ENCODE measurements at regions not wholly inside any gene's neighbourhood (a gene's known extent, or its start where the extent isn't known, plus 50 kb on each side); places are given as distances from the start of the nearest gene placed in this dataset.

- H3K4me1 Mint-ChIP-seq, result no peaks in the 10 kb centered on the region
- Histone ChIP-seq H3K4me1 (ENCODE audit: control insufficient read depth in 1 of 2, insufficient read depth in 2 of 2, low read length in 2 of 2) (no peaks in the 10 kb centered on the region), H3K27me3 (ENCODE audit: control insufficient read depth in 2 of 2, insufficient read depth in 2 of 2, low read length in 2 of 2) (no peaks in the 10 kb centered on the region), H3K9me3 (replicated peaks in 1 of 2; ENCODE audit: control insufficient read depth in 1 of 2, insufficient read depth in 1 of 2, low read length in 2 of 2) (no peaks in the 10 kb centered on the region), H3K36me3 (replicated peaks in 1 of 2; ENCODE audit: control insufficient read depth in 1 of 2, insufficient read depth in 2 of 2, low read length in 2 of 2) (no peaks in the 10 kb centered on the region), H3K4me3 (replicated peaks in 1 of 3; ENCODE audit: low read depth in 2 of 3, low read length in 3 of 3) (no peak overlapping the region), H2AFZ (ENCODE audit: insufficient read depth, low read depth, low read length, poor library complexity, severe bottlenecking) (no peak overlapping the region), H3K27ac (ENCODE audit: low read depth in 1 of 2, low read length in 2 of 2) (no peak overlapping the region), H3K79me2 (ENCODE audit: insufficient read depth, low read length) (no peaks in the 10 kb centered on the region), H4K20me1 (ENCODE audit: insufficient read depth, low read length) (no peaks in the 10 kb centered on the region), H3K9ac (ENCODE audit: insufficient read depth, low read length, poor library complexity, severe bottlenecking) (no peak overlapping the region), H3K4me2 (replicated peaks; ENCODE audit: extremely low read depth, low read length, poor library complexity, severe bottlenecking) (no peak overlapping the region)
- H3K4me3 Mint-ChIP-seq, result no peak overlapping the region
- peaks cover 0 to 5% (median 1%) of the 10 kb centered on the region in 7 donors for H3K9me3 Mint-ChIP-seq
- intact Hi-C loops (cut with micrococcal nuclease), result no loop called here
- TF ChIP-seq CTCF (IDR thresholded peaks at IDR 0.05), result no peak
- DNase-seq, result no peak
- peaks cover 0 to 2% (median 0%) of the 10 kb centered on the region in 3 donors for H3K27me3 Mint-ChIP-seq (ENCODE audit: low read depth in 3 of 3)
- WGBS (ENCODE audit: insufficient coverage), result no CpG with 5 or more reads among the region's 1 CpG
- H3K36me3 Mint-ChIP-seq, result no peaks in the 10 kb centered on the region
- H3K27ac Mint-ChIP-seq, result no peak overlapping the region
Observed at GRCh38 chr3:144743225-144743668, 771.6 kb downstream of the DIPK2A start.

DNA sequence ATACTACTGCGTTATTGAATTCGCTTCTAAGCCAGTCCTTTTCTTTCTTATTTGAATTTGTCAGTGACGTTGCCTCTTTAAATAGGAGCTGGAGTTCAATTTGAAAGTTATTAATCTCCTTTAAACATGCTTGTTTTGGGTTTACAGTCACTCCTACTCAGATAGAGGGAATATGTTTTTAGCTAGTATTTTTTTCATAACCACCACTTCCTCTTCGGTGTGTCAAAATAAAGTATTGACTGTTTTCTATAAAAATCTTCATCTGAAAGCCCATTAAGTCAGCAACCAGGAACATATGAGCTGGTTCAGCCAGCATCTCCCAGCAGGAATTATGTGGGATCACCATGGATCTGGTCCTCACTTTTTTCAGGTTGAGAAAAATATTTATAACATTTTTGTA lies 772.9 kb downstream of the DIPK2A start:
- no peak overlapping the region for H3K27ac Mint-ChIP-seq
- Histone ChIP-seq H2AFZ (ENCODE audit: insufficient read depth, low read depth, low read length, poor library complexity, severe bottlenecking) (no peak overlapping the region), H3K36me3 (replicated peaks in 1 of 2; ENCODE audit: control insufficient read depth in 1 of 2, insufficient read depth in 2 of 2, low read length in 2 of 2) (no peaks in the 10 kb centered on the region), H3K4me3 (replicated peaks in 1 of 3; ENCODE audit: low read depth in 2 of 3, low read length in 3 of 3) (no peak overlapping the region), H3K9me3 (replicated peaks in 1 of 2; ENCODE audit: control insufficient read depth in 1 of 2, insufficient read depth in 1 of 2, low read length in 2 of 2) (peaks cover 0 to 2% of the 10 kb centered on the region in 2 donors), H3K9ac (ENCODE audit: insufficient read depth, low read length, poor library complexity, severe bottlenecking) (no peak overlapping the region), H3K4me2 (replicated peaks; ENCODE audit: extremely low read depth, low read length, poor library complexity, severe bottlenecking) (no peak overlapping the region), H3K4me1 (ENCODE audit: control insufficient read depth in 1 of 2, insufficient read depth in 2 of 2, low read length in 2 of 2) (no peaks in the 10 kb centered on the region), H3K27me3 (ENCODE audit: control insufficient read depth in 2 of 2, insufficient read depth in 2 of 2, low read length in 2 of 2) (no peaks in the 10 kb centered on the region), H3K79me2 (ENCODE audit: insufficient read depth, low read length) (no peaks in the 10 kb centered on the region), H4K20me1 (ENCODE audit: insufficient read depth, low read length) (no peaks in the 10 kb centered on the region), H3K27ac (ENCODE audit: low read depth in 1 of 2, low read length in 2 of 2) (no peak overlapping the region)
- H3K36me3 Mint-ChIP-seq, result no peaks in the 10 kb centered on the region
- intact Hi-C loops (cut with micrococcal nuclease), result no loop called here
- H3K4me1 Mint-ChIP-seq, result no peaks in the 10 kb centered on the region
- H3K4me3 Mint-ChIP-seq, result no peak overlapping the region
- DNase-seq, result no peak
- no peak for TF ChIP-seq CTCF (IDR thresholded peaks at IDR 0.05)
- peaks cover 0 to 2% (median 0%) of the 10 kb centered on the region in 3 donors for H3K27me3 Mint-ChIP-seq (ENCODE audit: low read depth in 3 of 3)
- no CpG with 5 or more reads among the region's 4 CpGs for WGBS (ENCODE audit: insufficient coverage)
- H3K9me3 Mint-ChIP-seq, result peaks cover 0 to 5% (median 1%) of the 10 kb centered on the region in 7 donors

Measured in CD14-positive monocyte (primary cell).